GM23338 (cell line): ENCODE measurements at regions not wholly inside any gene's neighbourhood (a gene's known extent, or its start where the extent isn't known, plus 50 kb on each side); places are given as distances from the start of the nearest gene placed in this dataset.

Experiments used
- ATAC-seq: fragments of 200-7000 bp; cut with Tn5 transposase; 3 replicates; pipeline ENCODE4 v1.9.1; 2020
- DNase-seq: peaks from one replicate; pipeline ENCODE4 v3.0.0-alpha.2; 2015; ENCODE audit warnings: low spot score
- H2AFZ ChIP-seq: fragments of 200-600 bp; sonication (generic); 2 replicates; pipeline ENCODE4 v1.8.0; 2016; ENCODE audit warnings: antibody characterized with exemption, mild to moderate bottlenecking, moderate library complexity
- H3F3A ChIP-seq: fragments of 200-600 bp; sonication (generic); replicated peaks from 2 replicates; pipeline ENCODE4 v1.8.0; 2017; ENCODE audit warnings: antibody characterized with exemption, mixed run types, low read depth
- H3K27ac ChIP-seq: fragments of 200-600 bp; sonication (generic); 2 replicates; pipeline ENCODE4 v1.6.1; 2016; ENCODE audit warnings: low read depth
- H3K27me3 ChIP-seq: fragments of 200-600 bp; sonication (generic); 2 replicates; pipeline ENCODE4 v1.8.0; 2016; ENCODE audit warnings: mild to moderate bottlenecking, mixed run types, moderate library complexity; ENCODE audit not compliant: insufficient read depth
- H3K36me3 ChIP-seq: fragments of 200-600 bp; sonication (generic); 2 replicates; pipeline ENCODE4 v1.8.0; 2016; ENCODE audit warnings: mild to moderate bottlenecking; ENCODE audit not compliant: insufficient read depth
- H3K4me1 ChIP-seq: fragments of 200-600 bp; sonication (generic); 2 replicates; pipeline ENCODE4 v1.8.0; 2016; ENCODE audit warnings: mild to moderate bottlenecking, moderate library complexity; ENCODE audit not compliant: insufficient read depth
- H3K4me2 ChIP-seq: fragments of 200-600 bp; sonication (generic); 2 replicates; pipeline ENCODE4 v1.7.1; 2017; ENCODE audit warnings: mixed run types
- H3K4me3 ChIP-seq: fragments of 200-600 bp; sonication (generic); 2 replicates; pipeline ENCODE4 v1.6.1; 2016; ENCODE audit warnings: mixed run types
- H3K79me2 ChIP-seq: fragments of 200-600 bp; sonication (generic); replicated peaks from 2 replicates; pipeline ENCODE4 v1.8.0; 2017; ENCODE audit warnings: mild to moderate bottlenecking; ENCODE audit not compliant: insufficient read depth
- H3K9me2 ChIP-seq: fragments of 200-600 bp; sonication (generic); 2 replicates; pipeline ENCODE4 v1.8.0; 2017; ENCODE audit not compliant: insufficient read depth
- H4K20me1 ChIP-seq: fragments of 200-600 bp; sonication (generic); replicated peaks from 2 replicates; pipeline ENCODE4 v1.8.0; 2017; ENCODE audit warnings: mild to moderate bottlenecking; ENCODE audit not compliant: insufficient read depth
- H3K27ac Mint-ChIP-seq: 2 replicates; pipeline ENCODE4 v1.8.0; 2020; ENCODE audit warnings: inconsistent platforms, mild to moderate bottlenecking, moderate library complexity, mixed read lengths
- H3K27me3 Mint-ChIP-seq: 3 replicates; pipeline ENCODE4 v1.8.0; 2022; ENCODE audit warnings: low read depth, mild to moderate bottlenecking, moderate library complexity, mixed read lengths, inconsistent platforms; ENCODE audit not compliant: insufficient read depth, poor library complexity
- H3K36me3 Mint-ChIP-seq: 3 replicates; pipeline ENCODE4 v1.8.0; 2021; ENCODE audit warnings: low read depth, mild to moderate bottlenecking, inconsistent platforms, moderate library complexity, mixed read lengths
- H3K4me1 Mint-ChIP-seq: 3 replicates; pipeline ENCODE4 v1.8.0; 2020; ENCODE audit warnings: mild to moderate bottlenecking, inconsistent platforms, mixed read lengths
- H3K4me3 Mint-ChIP-seq: 3 replicates; pipeline ENCODE4 v1.8.0; 2021; ENCODE audit warnings: moderate library complexity, mild to moderate bottlenecking, inconsistent platforms, mixed read lengths
- H3K9me3 Mint-ChIP-seq: 3 replicates; pipeline ENCODE4 v1.8.0; 2020; ENCODE audit warnings: moderate library complexity, mild to moderate bottlenecking, inconsistent platforms, mixed read lengths
- CREB1 ChIP-seq: fragments of 250-450 bp; sonication (Bioruptor Pico); IDR thresholded peaks from 2 replicates; pipeline ENCODE4 v1.5.0; 2020; ENCODE audit warnings: low read depth, mild to moderate bottlenecking, moderate library complexity
- CTCF ChIP-seq, 2 experiments: fragments of 200-600 bp in 1 of 2; sonication (generic) in 1 of 2; conservative IDR thresholded peaks; 2 replicates each; pipeline versions ENCODE4 v1.5.1 to v1.6.1; 2016 to 2017; ENCODE audit warnings: antibody characterized with exemption in 2 of 2, low read depth in 2 of 2, mild to moderate bottlenecking in 2 of 2, moderate library complexity in 1 of 2
- ETS1 ChIP-seq: IDR thresholded peaks from 2 replicates; pipeline ENCODE4 v1.6.1; 2016; ENCODE audit warnings: antibody characterized with exemption
- EZH2 ChIP-seq: fragments of 200-600 bp; sonication (generic); IDR thresholded peaks from one replicate; pipeline ENCODE4 v1.8.0; 2017; ENCODE audit warnings: antibody characterized with exemption, mild to moderate bottlenecking, low read depth; ENCODE audit not compliant: unreplicated experiment
- EZH2phosphoT487 ChIP-seq: fragments of 200-600 bp; sonication (generic); IDR thresholded peaks from one replicate; pipeline ENCODE4 v1.8.1; 2018; ENCODE audit warnings: antibody characterized with exemption; ENCODE audit not compliant: unreplicated experiment
- JUNB ChIP-seq: IDR thresholded peaks from one replicate; pipeline ENCODE4 v1.6.1; 2016; ENCODE audit warnings: antibody characterized with exemption; ENCODE audit not compliant: unreplicated experiment
- NANOG ChIP-seq: IDR thresholded peaks from 2 replicates; pipeline ENCODE4 v1.6.1; 2016; ENCODE audit warnings: antibody characterized with exemption, borderline replicate concordance
- POLR2AphosphoS5 ChIP-seq: IDR thresholded peaks from 2 replicates; pipeline ENCODE4 v1.6.1; 2016; ENCODE audit warnings: antibody characterized with exemption, low read depth
- REST ChIP-seq: IDR thresholded peaks from one replicate; pipeline ENCODE4 v1.6.1; 2018; ENCODE audit warnings: antibody characterized with exemption; ENCODE audit not compliant: unreplicated experiment
- STAT1 ChIP-seq: IDR thresholded peaks from one replicate; pipeline ENCODE4 v1.6.1; 2016; ENCODE audit warnings: antibody characterized with exemption; ENCODE audit not compliant: unreplicated experiment
- ZNF114 ChIP-seq: fragments of 250-450 bp; sonication (Bioruptor Pico); IDR thresholded peaks from 2 replicates; pipeline ENCODE4 v1.5.0; 2020; ENCODE audit warnings: mild to moderate bottlenecking, moderate library complexity
- ZNF331 ChIP-seq: fragments of 250-450 bp; sonication (Bioruptor Pico); IDR thresholded peaks from 2 replicates; pipeline ENCODE4 v1.5.0; 2020; ENCODE audit warnings: low read depth, mild to moderate bottlenecking, moderate library complexity
- ZNF462 ChIP-seq: fragments of 250-450 bp; sonication (Bioruptor Pico); IDR thresholded peaks from 2 replicates; pipeline ENCODE4 v1.5.0; 2020; ENCODE audit warnings: mild to moderate bottlenecking, moderate library complexity

- ATAC-seq (no peak), DNase-seq (no peak)
- Mint-ChIP-seq H3K4me3 (no peak overlapping the region), H3K9me3 (no peaks in the 10 kb centered on the region), H3K4me1 (peaks cover 17% of the 10 kb centered on the region), H3K27me3 (peaks cover 1% of the 10 kb centered on the region), H3K36me3 (no peaks in the 10 kb centered on the region), H3K27ac (no peak overlapping the region)
- Histone ChIP-seq H3K9me2 (0 out of 2 replicates have a peak, but pooled peaks cover 8% of the 10 kb centered on the region), H3K79me2 (no peaks in the 10 kb centered on the region), H2AFZ (no peak overlapping the region), H3K36me3 (no peaks in the 10 kb centered on the region), H3K4me2 (no peak overlapping the region), H3K27me3 (no peaks in the 10 kb centered on the region), H3K27ac (no peak overlapping the region), H4K20me1 (no peaks in the 10 kb centered on the region), H3K4me3 (no peak overlapping the region), H3K4me1 (peaks cover 8% of the 10 kb centered on the region), H3F3A (no peaks in the 10 kb centered on the region)
- TF ChIP-seq CTCF (conservative IDR thresholded peaks at IDR 0.05; ENCODE audit: low read depth in 2 of 2), result no peak
- no peak for TF ChIP-seq ZNF331
- TF ChIP-seq ETS1, result no peak
- TF ChIP-seq JUNB, result no peak
- no peak for TF ChIP-seq ZNF462 (CRISPR knock-in tag)
- TF ChIP-seq EZH2, result no peak
- TF ChIP-seq CREB1 (CRISPR knock-in tag), result no peak
- TF ChIP-seq EZH2phosphoT487, result no peak
- TF ChIP-seq NANOG, result no peak
- TF ChIP-seq STAT1, result no peak
- no peak for TF ChIP-seq POLR2AphosphoS5
- no peak for TF ChIP-seq ZNF114 (CRISPR knock-in tag)
- TF ChIP-seq REST, result no peak
These were observed 82.0 kb downstream of the BTG1 start for GRCh38 chr12:92063641-92064040.
